A549 (cell line): ENCODE measurements at regions not wholly inside any gene's neighbourhood (a gene's known extent, or its start where the extent isn't known, plus 50 kb on each side); places are given as distances from the start of the nearest gene placed in this dataset.

Experiments used
- ATAC-seq, 2 experiments: fragments of 200-7000 bp in 1 of 2; fragments of >200 bp in 1 of 2; cut with Nextera tagmentation in 1 of 2; cut with Tn5 transposase in 1 of 2; 3 replicates each; pipeline versions ENCODE4 v1.8.0 to v1.9.1; 2018 to 2020; ENCODE audit warnings: mild to moderate bottlenecking in 1 of 2, moderate library complexity in 1 of 2
- CTCF ChIA-PET: fragments of 300-600 bp; sonication (Branson Sonifier 250); formaldehyde crosslinking; extraction: SDS; loops from one replicate; lab custom pipeline; 2021; ENCODE audit warnings: antibody characterized with exemption, inconsistent platforms; lab: Yijun Ruan, JAX
- POLR2A ChIA-PET: fragments of 350-600 bp; formaldehyde crosslinking; extraction: SDS; loops from one replicate; lab custom pipeline; 2021; ENCODE audit warnings: antibody characterized with exemption, inconsistent platforms; lab: Yijun Ruan, JAX
- DNase-seq, 2 experiments: peaks; one replicate each; pipeline versions ENCODE4 v3.0.0 to v3.0.0-alpha.2; 2011 to 2016; ENCODE audit warnings: low read depth in 1 of 2, low spot score in 1 of 2
- FAIRE-seq: peaks from 2 replicates; lab custom pipeline; 2011; peaks lifted over from hg19 to GRCh38; lab: Jason Lieb, UNC
- H3K27ac ChIP-seq, 2 experiments: fragments of >200 bp; sonication (Bioruptor Twin); formaldehyde crosslinking; 3 replicates each; pipeline ENCODE4 v1.5.1; 2016 to 2017
- H3K4me1 ChIP-seq: fragments of >200 bp; sonication (Bioruptor Twin); formaldehyde crosslinking; 3 replicates; pipeline ENCODE4 v1.6.1; 2016
- H3K4me2 ChIP-seq: fragments of >200 bp; sonication (Bioruptor Twin); formaldehyde crosslinking; 3 replicates; pipeline ENCODE4 v1.6.1; 2016
- H3K4me3 ChIP-seq: fragments of >200 bp; sonication (Bioruptor Twin); formaldehyde crosslinking; 3 replicates; pipeline ENCODE4 v1.5.1; 2016
- H3K9me3 ChIP-seq: fragments of >200 bp; sonication (Bioruptor Twin); formaldehyde crosslinking; 3 replicates; pipeline ENCODE4 v1.6.1; 2016
- BHLHE40 ChIP-seq: IDR thresholded peaks from 2 replicates; pipeline ENCODE4 v1.6.1; 2012; ENCODE audit warnings: low read depth, low read length, inconsistent platforms
- EHF ChIP-seq: fragments of 250-450 bp; sonication (Bioruptor Pico); IDR thresholded peaks from 2 replicates; pipeline ENCODE4 v1.5.0; 2020; ENCODE audit warnings: mild to moderate bottlenecking
- EP300 ChIP-seq, 2 experiments: fragments of >200 bp; sonication (Bioruptor Twin); formaldehyde crosslinking; IDR thresholded peaks; 2 replicates in 1 of 2; 3 replicates in 1 of 2; pipeline ENCODE4 v1.6.1; 2016 to 2017
- FOSL2 ChIP-seq, 2 experiments: fragments of 450-650 bp in 1 of 2; fragments of >200 bp in 1 of 2; sonication (Bioruptor Twin) in 1 of 2; formaldehyde crosslinking; IDR thresholded peaks; 2 replicates each; pipeline versions ENCODE4 v1.5.0 to v1.6.1; 2016 to 2020; ENCODE audit warnings: mild to moderate bottlenecking in 1 of 2, moderate library complexity in 1 of 2
- FOXS1 ChIP-seq: fragments of 250-450 bp; sonication (Bioruptor Pico); IDR thresholded peaks from 2 replicates; pipeline ENCODE4 v1.5.0; 2020; ENCODE audit warnings: mild to moderate bottlenecking, moderate library complexity
- GATA3 ChIP-seq: IDR thresholded peaks from 2 replicates; pipeline ENCODE4 v1.6.1; 2012; ENCODE audit warnings: borderline replicate concordance
- HOXA7 ChIP-seq: fragments of 250-450 bp; sonication (Bioruptor Pico); IDR thresholded peaks from 2 replicates; pipeline ENCODE4 v1.5.0; 2020; ENCODE audit warnings: mild to moderate bottlenecking, moderate library complexity
- HOXB13 ChIP-seq: fragments of 250-450 bp; sonication (Bioruptor Pico); IDR thresholded peaks from 2 replicates; pipeline ENCODE4 v1.5.0; 2020; ENCODE audit warnings: low read depth, mild to moderate bottlenecking, moderate library complexity
- KDM1A ChIP-seq: fragments of 200-600 bp; sonication (generic); IDR thresholded peaks from 2 replicates; pipeline ENCODE4 v1.6.1; 2016; ENCODE audit warnings: low read depth, mild to moderate bottlenecking
- KDM5A ChIP-seq: fragments of 200-600 bp; sonication (generic); IDR thresholded peaks from 2 replicates; pipeline ENCODE4 v1.6.1; 2016; ENCODE audit warnings: antibody characterized with exemption, mild to moderate bottlenecking
- MAFK ChIP-seq: fragments of 450-650 bp; IDR thresholded peaks from 2 replicates; pipeline ENCODE4 v1.6.1; 2014; ENCODE audit not compliant: partially characterized antibody
- MAZ ChIP-seq: fragments of 150-350 bp; IDR thresholded peaks from 2 replicates; pipeline ENCODE4 v1.6.1; 2014; ENCODE audit warnings: antibody characterized with exemption, low read depth, low read length, borderline replicate concordance
- NPAS2 ChIP-seq: fragments of 250-450 bp; sonication (Bioruptor Pico); IDR thresholded peaks from 2 replicates; pipeline ENCODE4 v1.8.0; 2022; ENCODE audit warnings: mild to moderate bottlenecking, moderate library complexity, borderline replicate concordance
- RAD21 ChIP-seq, 2 experiments: fragments of >200 bp in 1 of 2; sonication (Bioruptor Twin) in 1 of 2; formaldehyde crosslinking in 1 of 2; IDR thresholded peaks in 1 of 2; conservative IDR thresholded peaks in 1 of 2; 2 replicates in 1 of 2; 3 replicates in 1 of 2; pipeline ENCODE4 v1.6.1; 2012 to 2018; ENCODE audit warnings: inconsistent platforms in 1 of 2
- RCOR1 ChIP-seq: fragments of 150-350 bp; IDR thresholded peaks from 2 replicates; pipeline ENCODE4 v1.6.1; 2014; ENCODE audit warnings: antibody characterized with exemption, low read length, low read depth
- RNF2 ChIP-seq: fragments of 200-600 bp; sonication (generic); IDR thresholded peaks from 2 replicates; pipeline ENCODE4 v1.6.1; 2016; ENCODE audit warnings: low read depth, mild to moderate bottlenecking, antibody characterized with exemption, moderate library complexity, borderline replicate concordance
- TP53 ChIP-seq: fragments of 250-450 bp; sonication (Bioruptor Pico); IDR thresholded peaks from 2 replicates; pipeline ENCODE4 v1.5.0; 2021; ENCODE audit warnings: mild to moderate bottlenecking, moderate library complexity
- ZNF302 ChIP-seq: fragments of 250-450 bp; sonication (Bioruptor Pico); IDR thresholded peaks from 2 replicates; pipeline ENCODE4 v1.9.0; 2021; ENCODE audit warnings: inconsistent platforms, mild to moderate bottlenecking, moderate library complexity
- WGBS: methylation state at CpG from one replicate; pipeline ENCODE4 v1.1.6; 2017; ENCODE audit errors: missing lambda C conversion rate; 5-methylcytosine and 5-hydroxymethylcytosine counted together
- TF ChIP-seq, protein P1 (sequence below): fragments of >200 bp; sonication (Bioruptor Twin); formaldehyde crosslinking; IDR thresholded peaks from 2 replicates; pipeline ENCODE4 v1.6.1; 2016
- TF ChIP-seq, protein P2 (sequence below): fragments of 200-600 bp; sonication (generic); IDR thresholded peaks from 2 replicates; pipeline ENCODE4 v1.6.1; 2016; ENCODE audit warnings: antibody characterized with exemption, mild to moderate bottlenecking, moderate library complexity
- TF ChIP-seq, protein P3 (sequence below): fragments of 150-350 bp; IDR thresholded peaks from 2 replicates; pipeline ENCODE4 v1.6.1; 2014; ENCODE audit warnings: low read depth, mild to moderate bottlenecking, low read length
- TF ChIP-seq, protein P4 (sequence below): IDR thresholded peaks from 2 replicates; pipeline ENCODE4 v1.6.1; 2012; ENCODE audit warnings: low read depth, borderline replicate concordance

DNA sequence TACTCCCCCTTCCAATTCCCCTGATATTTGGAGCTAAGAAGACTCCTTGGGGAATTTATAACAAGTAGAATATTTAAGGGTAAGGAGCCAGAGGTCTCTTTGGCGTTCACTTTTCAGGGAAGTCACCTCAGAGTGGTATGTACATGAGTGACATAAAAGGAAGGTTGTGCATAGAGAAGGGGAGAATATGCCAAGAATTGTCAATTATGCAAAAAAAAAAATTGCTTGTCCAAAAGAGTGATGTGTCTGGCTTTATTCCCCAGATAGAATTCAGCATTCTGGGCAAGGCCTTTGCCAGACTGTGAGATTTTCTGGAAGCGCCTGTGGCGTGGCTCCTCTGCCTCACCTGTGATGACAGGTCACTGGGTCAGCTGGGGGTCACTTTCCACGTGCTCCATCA, 170.2 kb downstream of the MIAT start:
- H3K4me3 ChIP-seq, result no peak overlapping the region
- ATAC-seq (no peak), DNase-seq (no peak), FAIRE-seq (no peak)
- H3K9me3 ChIP-seq, result no peaks in the 10 kb centered on the region
- no peak overlapping the region for H3K4me2 ChIP-seq
- WGBS, result 67% methylated on average over 4 of the region's 4 CpGs
- POLR2A ChIA-PET, result no interaction called here
- CTCF ChIA-PET, result interaction anchor here (0.6 to 1.2 kb wide), 2 partner anchors 11 to 129 kb away, joined by 3 read pairs; no protein-coding TSS in a partner anchor
- no peak overlapping the region for H3K27ac ChIP-seq
- no peaks in the 10 kb centered on the region for H3K4me1 ChIP-seq
- TF ChIP-seq RAD21 (conservative IDR thresholded peaks at IDR 0.05 in 1 of 2, IDR thresholded peaks at IDR 0.05 in 1 of 2) (no peak), TP53 (CRISPR knock-in tag) (no peak), EHF (CRISPR knock-in tag) (no peak), HOXB13 (CRISPR knock-in tag) (no peak), EP300 (IDR thresholded peaks at IDR 0.05) (no peak), MAFK (no peak), MAZ (no peak), FOXS1 (CRISPR knock-in tag) (no peak), RCOR1 (no peak), KDM5A (no peak), HOXA7 (CRISPR knock-in tag) (no peak), NPAS2 (CRISPR knock-in tag) (no peak), GATA3 (no peak), ZNF302 (CRISPR knock-in tag) (no peak), FOSL2 (IDR thresholded peaks at IDR 0.05) (no peak), FOSL2 (CRISPR knock-in tag; IDR thresholded peaks at IDR 0.05) (no peak), KDM1A (no peak)
- TF ChIP-seq, protein P1, sequence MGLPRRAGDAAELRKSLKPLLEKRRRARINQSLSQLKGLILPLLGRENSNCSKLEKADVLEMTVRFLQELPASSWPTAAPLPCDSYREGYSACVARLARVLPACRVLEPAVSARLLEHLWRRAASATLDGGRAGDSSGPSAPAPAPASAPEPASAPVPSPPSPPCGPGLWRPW, result no peak
- TF ChIP-seq, protein P2, sequence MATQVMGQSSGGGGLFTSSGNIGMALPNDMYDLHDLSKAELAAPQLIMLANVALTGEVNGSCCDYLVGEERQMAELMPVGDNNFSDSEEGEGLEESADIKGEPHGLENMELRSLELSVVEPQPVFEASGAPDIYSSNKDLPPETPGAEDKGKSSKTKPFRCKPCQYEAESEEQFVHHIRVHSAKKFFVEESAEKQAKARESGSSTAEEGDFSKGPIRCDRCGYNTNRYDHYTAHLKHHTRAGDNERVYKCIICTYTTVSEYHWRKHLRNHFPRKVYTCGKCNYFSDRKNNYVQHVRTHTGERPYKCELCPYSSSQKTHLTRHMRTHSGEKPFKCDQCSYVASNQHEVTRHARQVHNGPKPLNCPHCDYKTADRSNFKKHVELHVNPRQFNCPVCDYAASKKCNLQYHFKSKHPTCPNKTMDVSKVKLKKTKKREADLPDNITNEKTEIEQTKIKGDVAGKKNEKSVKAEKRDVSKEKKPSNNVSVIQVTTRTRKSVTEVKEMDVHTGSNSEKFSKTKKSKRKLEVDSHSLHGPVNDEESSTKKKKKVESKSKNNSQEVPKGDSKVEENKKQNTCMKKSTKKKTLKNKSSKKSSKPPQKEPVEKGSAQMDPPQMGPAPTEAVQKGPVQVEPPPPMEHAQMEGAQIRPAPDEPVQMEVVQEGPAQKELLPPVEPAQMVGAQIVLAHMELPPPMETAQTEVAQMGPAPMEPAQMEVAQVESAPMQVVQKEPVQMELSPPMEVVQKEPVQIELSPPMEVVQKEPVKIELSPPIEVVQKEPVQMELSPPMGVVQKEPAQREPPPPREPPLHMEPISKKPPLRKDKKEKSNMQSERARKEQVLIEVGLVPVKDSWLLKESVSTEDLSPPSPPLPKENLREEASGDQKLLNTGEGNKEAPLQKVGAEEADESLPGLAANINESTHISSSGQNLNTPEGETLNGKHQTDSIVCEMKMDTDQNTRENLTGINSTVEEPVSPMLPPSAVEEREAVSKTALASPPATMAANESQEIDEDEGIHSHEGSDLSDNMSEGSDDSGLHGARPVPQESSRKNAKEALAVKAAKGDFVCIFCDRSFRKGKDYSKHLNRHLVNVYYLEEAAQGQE, result no peak
- TF ChIP-seq, protein P3, sequence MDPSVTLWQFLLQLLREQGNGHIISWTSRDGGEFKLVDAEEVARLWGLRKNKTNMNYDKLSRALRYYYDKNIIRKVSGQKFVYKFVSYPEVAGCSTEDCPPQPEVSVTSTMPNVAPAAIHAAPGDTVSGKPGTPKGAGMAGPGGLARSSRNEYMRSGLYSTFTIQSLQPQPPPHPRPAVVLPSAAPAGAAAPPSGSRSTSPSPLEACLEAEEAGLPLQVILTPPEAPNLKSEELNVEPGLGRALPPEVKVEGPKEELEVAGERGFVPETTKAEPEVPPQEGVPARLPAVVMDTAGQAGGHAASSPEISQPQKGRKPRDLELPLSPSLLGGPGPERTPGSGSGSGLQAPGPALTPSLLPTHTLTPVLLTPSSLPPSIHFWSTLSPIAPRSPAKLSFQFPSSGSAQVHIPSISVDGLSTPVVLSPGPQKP, result no peak
- TF ChIP-seq, protein P4, sequence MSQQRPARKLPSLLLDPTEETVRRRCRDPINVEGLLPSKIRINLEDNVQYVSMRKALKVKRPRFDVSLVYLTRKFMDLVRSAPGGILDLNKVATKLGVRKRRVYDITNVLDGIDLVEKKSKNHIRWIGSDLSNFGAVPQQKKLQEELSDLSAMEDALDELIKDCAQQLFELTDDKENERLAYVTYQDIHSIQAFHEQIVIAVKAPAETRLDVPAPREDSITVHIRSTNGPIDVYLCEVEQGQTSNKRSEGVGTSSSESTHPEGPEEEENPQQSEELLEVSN, result no peak

DNA sequence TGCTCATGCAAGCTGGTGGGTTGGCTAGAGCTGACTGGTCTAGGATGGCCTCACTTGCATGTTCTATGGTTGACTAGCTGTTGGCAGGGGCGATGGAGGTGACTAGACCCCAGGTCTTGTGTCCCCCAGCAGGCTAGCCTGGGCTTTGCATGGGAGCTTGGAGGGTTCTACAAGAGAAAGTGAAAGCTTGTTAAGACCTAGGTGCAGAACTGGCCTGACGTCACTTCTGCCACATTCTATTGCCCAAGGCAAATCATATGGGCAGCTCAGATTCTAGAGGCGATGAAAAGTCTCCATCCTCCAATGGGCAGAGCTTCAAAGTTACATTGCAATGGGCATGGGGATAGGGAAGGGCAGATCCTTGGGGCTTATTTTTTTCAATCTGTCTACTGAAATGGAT, 170.9 kb downstream of the MIAT start:
- ATAC-seq, result no peak
- TF ChIP-seq MAZ (no peak), RNF2 (no peak), TP53 (CRISPR knock-in tag) (no peak), BHLHE40 (no peak)
- no peak for FAIRE-seq
- ChIA-PET CTCF (interaction anchor here (0.6 to 1.2 kb wide), 4 partner anchors 10 to 150 kb away, joined by 3 to 4 read pairs (median 3); no protein-coding TSS in a partner anchor), POLR2A (no interaction called here)
- Histone ChIP-seq H3K4me1 (no peaks in the 10 kb centered on the region), H3K9me3 (no peaks in the 10 kb centered on the region), H3K4me2 (no peak overlapping the region), H3K27ac (no peak overlapping the region), H3K4me3 (no peak overlapping the region)
- no peak for DNase-seq
- WGBS, result 64% methylated on average over 2 of the region's 3 CpGs
